ENCODE measurements at regions not wholly inside any gene's neighbourhood (a gene's known extent, or its start where the extent isn't known, plus 50 kb on each side); places are given as distances from the start of the nearest gene placed in this dataset.

DNA sequence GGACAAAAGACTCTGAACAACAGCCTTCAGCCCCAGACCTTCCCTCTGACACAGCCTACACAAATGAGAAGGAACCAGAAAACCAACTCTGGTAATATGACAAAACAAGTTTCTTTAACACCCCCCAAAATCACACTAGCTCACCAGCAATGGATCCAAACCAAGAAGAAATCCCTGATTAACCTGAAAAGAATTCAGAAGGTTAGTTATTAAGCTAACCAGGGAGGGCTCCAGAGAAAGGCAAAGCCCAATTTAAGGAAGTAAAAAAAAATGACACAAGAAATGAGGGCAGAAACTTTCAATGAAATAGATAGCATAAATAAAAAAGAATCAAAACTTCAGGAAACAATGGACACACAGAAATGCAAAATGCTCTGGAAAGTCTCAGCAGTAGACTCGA, 224.0 kb downstream of the TRIML1 start:
- DNase-seq (ENCODE audit: low read depth), result no peak
- no peak overlapping the region for H3K4me3 ChIP-seq (ENCODE audit: low read length)
- TF ChIP-seq, protein P1, sequence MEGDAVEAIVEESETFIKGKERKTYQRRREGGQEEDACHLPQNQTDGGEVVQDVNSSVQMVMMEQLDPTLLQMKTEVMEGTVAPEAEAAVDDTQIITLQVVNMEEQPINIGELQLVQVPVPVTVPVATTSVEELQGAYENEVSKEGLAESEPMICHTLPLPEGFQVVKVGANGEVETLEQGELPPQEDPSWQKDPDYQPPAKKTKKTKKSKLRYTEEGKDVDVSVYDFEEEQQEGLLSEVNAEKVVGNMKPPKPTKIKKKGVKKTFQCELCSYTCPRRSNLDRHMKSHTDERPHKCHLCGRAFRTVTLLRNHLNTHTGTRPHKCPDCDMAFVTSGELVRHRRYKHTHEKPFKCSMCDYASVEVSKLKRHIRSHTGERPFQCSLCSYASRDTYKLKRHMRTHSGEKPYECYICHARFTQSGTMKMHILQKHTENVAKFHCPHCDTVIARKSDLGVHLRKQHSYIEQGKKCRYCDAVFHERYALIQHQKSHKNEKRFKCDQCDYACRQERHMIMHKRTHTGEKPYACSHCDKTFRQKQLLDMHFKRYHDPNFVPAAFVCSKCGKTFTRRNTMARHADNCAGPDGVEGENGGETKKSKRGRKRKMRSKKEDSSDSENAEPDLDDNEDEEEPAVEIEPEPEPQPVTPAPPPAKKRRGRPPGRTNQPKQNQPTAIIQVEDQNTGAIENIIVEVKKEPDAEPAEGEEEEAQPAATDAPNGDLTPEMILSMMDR (IDR thresholded peaks at IDR 0.05; ENCODE audit: insufficient read depth, low read depth, low read length, missing control alignments), result no peak

DNA sequence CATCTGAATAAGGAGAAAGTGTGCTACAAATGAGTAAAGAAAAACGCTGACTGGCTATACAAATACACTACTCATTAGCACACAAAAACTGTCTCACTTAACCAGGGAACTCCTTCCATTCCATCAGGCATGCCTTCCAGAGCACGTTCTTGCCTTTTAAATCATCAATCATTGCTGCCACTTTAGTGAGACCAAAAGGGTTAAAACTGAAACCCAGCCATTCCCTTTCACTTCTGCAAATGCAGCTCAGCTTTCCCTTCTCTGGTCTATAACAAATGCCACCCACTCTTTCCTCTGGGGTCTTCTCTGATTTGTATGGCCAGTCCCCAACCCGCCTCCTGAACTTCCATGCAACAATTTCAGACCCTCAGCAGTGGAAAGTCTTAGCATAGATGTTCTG, 231.5 kb downstream of the TRIML1 start:
- TF ChIP-seq, protein P1 (IDR thresholded peaks at IDR 0.05; ENCODE audit: insufficient read depth, low read depth, low read length, missing control alignments), result no peak
- no peak for DNase-seq (ENCODE audit: low read depth)
- no peak overlapping the region for H3K4me3 ChIP-seq (ENCODE audit: low read length)

DNA sequence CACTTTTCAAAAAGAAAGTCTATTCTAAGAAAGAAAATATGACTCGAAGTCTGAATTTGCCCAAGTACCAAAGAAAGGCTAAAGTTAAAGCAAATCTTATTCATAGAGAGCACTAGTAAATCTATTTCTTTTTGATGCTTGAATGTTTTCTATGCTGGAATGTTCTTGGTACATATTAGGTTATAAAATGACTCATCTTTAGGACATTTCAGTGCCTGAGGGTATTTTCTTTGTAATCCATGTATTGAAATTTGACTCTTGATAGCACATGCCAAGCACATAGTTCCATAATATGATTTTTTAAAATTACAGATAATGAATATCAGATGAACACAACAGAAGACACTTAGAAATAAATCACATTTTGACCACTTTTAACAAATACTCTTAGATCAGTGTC, 232.8 kb downstream of the TRIML1 start:
- TF ChIP-seq, protein P1 (IDR thresholded peaks at IDR 0.05; ENCODE audit: insufficient read depth, low read depth, low read length, missing control alignments), result no peak
- DNase-seq (ENCODE audit: low read depth), result peak; percentile 76
- no peak overlapping the region for H3K4me3 ChIP-seq (ENCODE audit: low read length)

DNA sequence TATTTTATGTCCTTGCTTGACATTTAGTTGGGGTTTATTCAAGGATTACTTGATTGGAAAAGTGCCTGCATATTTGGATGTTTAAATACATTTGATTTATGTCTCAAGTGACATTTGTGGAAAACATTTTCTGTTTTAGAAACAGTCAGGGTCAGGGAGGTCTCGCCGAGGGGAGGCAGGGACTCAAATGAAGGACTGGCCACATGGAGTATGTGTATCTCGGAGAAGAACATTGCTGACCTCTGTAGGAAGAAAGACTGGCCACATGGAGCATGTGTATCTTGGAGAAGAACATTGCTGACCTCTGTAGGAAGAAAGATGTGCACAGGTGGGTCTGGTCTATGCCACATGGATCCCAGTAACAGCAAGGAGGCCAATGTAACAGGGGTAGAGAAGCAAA, 233.6 kb downstream of the TRIML1 start:
- TF ChIP-seq, protein P1 (IDR thresholded peaks at IDR 0.05; ENCODE audit: insufficient read depth, low read depth, low read length, missing control alignments), result no peak
- H3K4me3 ChIP-seq (ENCODE audit: low read length), result no peak overlapping the region
- no peak for DNase-seq (ENCODE audit: low read depth)

DNA sequence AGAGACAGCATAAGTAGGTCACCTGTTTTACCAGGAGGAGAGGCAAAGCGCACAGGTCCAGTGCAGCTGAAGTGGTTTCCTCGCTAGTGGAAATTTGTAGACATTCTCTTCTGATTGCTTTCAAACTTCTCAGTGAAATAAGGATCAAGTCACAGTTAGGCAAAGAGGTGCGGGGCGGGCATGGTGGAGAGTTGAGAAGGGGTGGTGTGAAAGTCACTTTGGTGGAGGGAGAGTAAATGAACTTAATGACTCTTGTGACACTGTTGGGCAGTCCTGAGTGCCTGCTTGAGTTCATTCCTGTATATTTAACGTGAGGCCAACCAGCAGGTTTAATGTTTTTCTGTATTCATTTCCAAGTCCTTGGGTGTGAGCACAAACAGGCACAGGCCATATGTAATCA, 235.6 kb downstream of the TRIML1 start:
- TF ChIP-seq, protein P1 (IDR thresholded peaks at IDR 0.05; ENCODE audit: insufficient read depth, low read depth, low read length, missing control alignments), result no peak
- H3K4me3 ChIP-seq (ENCODE audit: low read length), result no peak overlapping the region
- no peak for DNase-seq (ENCODE audit: low read depth)

DNA sequence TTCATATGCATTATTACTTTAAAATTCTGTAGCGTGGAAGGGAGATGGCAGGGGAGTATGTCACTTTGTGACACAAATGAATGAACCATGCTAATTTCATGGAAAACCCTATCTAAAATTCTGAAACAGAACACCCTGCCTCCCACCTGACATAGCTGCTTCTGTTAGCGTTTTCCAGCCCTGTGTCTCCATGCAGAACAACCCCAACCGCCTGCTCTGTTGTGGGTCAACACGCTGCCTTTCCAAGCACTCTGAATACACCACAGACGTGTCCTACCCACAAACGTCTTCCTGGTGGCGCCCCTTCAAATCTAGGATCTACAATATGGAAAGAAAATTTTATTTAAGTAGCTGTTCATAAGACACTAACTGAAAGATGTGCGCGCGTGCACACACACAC, 238.6 kb downstream of the TRIML1 start:
- no peak for DNase-seq (ENCODE audit: low read depth)
- TF ChIP-seq, protein P1 (IDR thresholded peaks at IDR 0.05; ENCODE audit: insufficient read depth, low read depth, low read length, missing control alignments), result no peak
- no peak overlapping the region for H3K4me3 ChIP-seq (ENCODE audit: low read length)

DNA sequence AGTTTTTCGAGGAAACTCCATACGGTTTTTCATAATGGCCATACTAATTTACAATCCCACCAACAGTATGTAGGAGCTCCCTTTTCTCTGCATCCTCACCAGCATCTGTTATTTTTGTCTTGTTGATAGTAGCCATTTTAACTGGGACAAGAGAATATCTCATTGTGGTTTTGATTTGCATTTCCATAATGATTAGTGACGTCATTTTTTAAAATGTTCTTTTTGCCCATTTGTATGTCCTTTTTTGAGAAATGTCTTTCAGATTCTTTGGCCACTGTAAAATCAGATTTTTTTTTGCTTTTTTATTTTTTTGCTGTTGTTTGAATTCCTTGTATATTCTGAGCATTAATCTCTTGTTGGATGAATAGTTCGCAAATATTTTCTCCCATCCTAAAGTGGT, 243.9 kb downstream of the TRIML1 start:
- H3K4me3 ChIP-seq (ENCODE audit: low read length), result no peak overlapping the region
- TF ChIP-seq, protein P1 (IDR thresholded peaks at IDR 0.05; ENCODE audit: insufficient read depth, low read depth, low read length, missing control alignments), result no peak
- DNase-seq (ENCODE audit: low read depth), result no peak
